A549 (cell line): ENCODE measurements at regions not wholly inside any gene's neighbourhood (a gene's known extent, or its start where the extent isn't known, plus 50 kb on each side); places are given as distances from the start of the nearest gene placed in this dataset.

ENCODE experiments used
- BHLHE40 ChIP-seq: IDR thresholded peaks from 2 replicates; pipeline ENCODE4 v1.6.1; 2012; ENCODE audit warnings: low read depth, low read length, inconsistent platforms
- FOSL2 ChIP-seq, 2 experiments: fragments of 450-650 bp in 1 of 2; fragments of >200 bp in 1 of 2; sonication (Bioruptor Twin) in 1 of 2; formaldehyde crosslinking; IDR thresholded peaks; 2 replicates each; pipeline versions ENCODE4 v1.5.0 to v1.6.1; 2016 to 2020; ENCODE audit warnings: mild to moderate bottlenecking in 1 of 2, moderate library complexity in 1 of 2
- POLR2A ChIP-seq: IDR thresholded peaks from 2 replicates; pipeline ENCODE4 v1.6.1; 2012; ENCODE audit warnings: mild to moderate bottlenecking, low read length
- POLR2AphosphoS2 ChIP-seq: conservative IDR thresholded peaks from 2 replicates; pipeline ENCODE4 v1.6.1; 2012; ENCODE audit warnings: low read length, improper control_type of control experiment, inconsistent platforms
- TF ChIP-seq, protein P1 (sequence below): fragments of >200 bp; sonication (Bioruptor Twin); formaldehyde crosslinking; IDR thresholded peaks from 3 replicates; pipeline ENCODE4 v1.5.1; 2016

DNA sequence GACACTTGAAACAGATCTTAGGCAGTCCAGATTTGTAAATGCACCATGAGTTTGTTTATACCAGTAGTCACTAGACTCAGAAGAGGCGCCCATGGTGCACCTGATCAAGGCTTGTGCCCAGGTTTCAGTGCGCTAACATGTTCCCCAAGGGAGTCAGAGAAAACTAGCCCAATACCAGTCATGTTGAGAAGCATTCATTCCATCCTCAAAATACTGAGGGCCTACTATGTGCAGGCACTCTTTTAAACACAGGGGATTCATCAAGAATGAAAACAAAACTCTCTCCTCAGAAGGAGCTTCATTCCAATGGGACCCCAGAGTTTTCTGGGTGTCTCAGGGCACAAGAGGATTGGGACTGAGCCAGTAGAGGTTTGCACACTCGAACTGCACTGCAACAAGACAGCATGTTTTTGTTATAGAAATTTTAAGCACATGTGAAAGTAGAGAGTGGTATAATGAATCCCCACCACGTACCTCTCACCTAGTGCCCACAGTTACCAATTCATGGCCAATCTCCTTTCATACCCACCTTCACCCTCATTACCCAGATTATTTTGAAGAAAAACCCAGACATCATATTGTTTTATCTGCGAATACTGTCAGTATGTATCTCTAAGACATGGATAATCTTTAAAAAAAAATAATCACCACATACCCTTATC lies 55.0 kb upstream of the ARID5B start:
- TF ChIP-seq, protein P1, sequence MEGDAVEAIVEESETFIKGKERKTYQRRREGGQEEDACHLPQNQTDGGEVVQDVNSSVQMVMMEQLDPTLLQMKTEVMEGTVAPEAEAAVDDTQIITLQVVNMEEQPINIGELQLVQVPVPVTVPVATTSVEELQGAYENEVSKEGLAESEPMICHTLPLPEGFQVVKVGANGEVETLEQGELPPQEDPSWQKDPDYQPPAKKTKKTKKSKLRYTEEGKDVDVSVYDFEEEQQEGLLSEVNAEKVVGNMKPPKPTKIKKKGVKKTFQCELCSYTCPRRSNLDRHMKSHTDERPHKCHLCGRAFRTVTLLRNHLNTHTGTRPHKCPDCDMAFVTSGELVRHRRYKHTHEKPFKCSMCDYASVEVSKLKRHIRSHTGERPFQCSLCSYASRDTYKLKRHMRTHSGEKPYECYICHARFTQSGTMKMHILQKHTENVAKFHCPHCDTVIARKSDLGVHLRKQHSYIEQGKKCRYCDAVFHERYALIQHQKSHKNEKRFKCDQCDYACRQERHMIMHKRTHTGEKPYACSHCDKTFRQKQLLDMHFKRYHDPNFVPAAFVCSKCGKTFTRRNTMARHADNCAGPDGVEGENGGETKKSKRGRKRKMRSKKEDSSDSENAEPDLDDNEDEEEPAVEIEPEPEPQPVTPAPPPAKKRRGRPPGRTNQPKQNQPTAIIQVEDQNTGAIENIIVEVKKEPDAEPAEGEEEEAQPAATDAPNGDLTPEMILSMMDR: no peak
- TF ChIP-seq BHLHE40 (no peak), FOSL2 (IDR thresholded peaks at IDR 0.05) (no peak), FOSL2 (CRISPR knock-in tag; IDR thresholded peaks at IDR 0.05) (no peak), POLR2AphosphoS2 (no peak), POLR2A (no peak)
